Body of pancreas (tissue), 4 donors: ENCODE measurements at regions not wholly inside any gene's neighbourhood (a gene's known extent, or its start where the extent isn't known, plus 50 kb on each side); places are given as distances from the start of the nearest gene placed in this dataset.

Source experiments
- POLR2A ChIP-seq, 3 donors: fragments of 450-650 bp; IDR thresholded peaks; one replicate each; pipeline ENCODE4 v1.6.1; 2016; ENCODE audit warnings: antibody characterized with exemption in 3 of 3, mild to moderate bottlenecking in 2 of 3
- TF ChIP-seq, protein P1 (sequence below), 7 experiments: fragments of 450-650 bp in 4 of 7; fragments of 200-600 bp in 3 of 7; sonication (generic) in 3 of 7; IDR thresholded peaks; one replicate each; pipeline ENCODE4 v1.5.1; 2016 to 2019; ENCODE audit warnings: antibody characterized with exemption in 7 of 7

- TF ChIP-seq, protein P1, sequence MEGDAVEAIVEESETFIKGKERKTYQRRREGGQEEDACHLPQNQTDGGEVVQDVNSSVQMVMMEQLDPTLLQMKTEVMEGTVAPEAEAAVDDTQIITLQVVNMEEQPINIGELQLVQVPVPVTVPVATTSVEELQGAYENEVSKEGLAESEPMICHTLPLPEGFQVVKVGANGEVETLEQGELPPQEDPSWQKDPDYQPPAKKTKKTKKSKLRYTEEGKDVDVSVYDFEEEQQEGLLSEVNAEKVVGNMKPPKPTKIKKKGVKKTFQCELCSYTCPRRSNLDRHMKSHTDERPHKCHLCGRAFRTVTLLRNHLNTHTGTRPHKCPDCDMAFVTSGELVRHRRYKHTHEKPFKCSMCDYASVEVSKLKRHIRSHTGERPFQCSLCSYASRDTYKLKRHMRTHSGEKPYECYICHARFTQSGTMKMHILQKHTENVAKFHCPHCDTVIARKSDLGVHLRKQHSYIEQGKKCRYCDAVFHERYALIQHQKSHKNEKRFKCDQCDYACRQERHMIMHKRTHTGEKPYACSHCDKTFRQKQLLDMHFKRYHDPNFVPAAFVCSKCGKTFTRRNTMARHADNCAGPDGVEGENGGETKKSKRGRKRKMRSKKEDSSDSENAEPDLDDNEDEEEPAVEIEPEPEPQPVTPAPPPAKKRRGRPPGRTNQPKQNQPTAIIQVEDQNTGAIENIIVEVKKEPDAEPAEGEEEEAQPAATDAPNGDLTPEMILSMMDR (IDR thresholded peaks at IDR 0.05) = no peak
- TF ChIP-seq POLR2A (IDR thresholded peaks at IDR 0.05) = no peak
Observed at GRCh38 chr2:37527361-37527760, 144.1 kb downstream of the CDC42EP3 start.
